Activated CD4-positive, alpha-beta T cell treated with anti-CD3 and anti-CD28 coated beads, Interleukin-10, Interleukin-2, amounts not matched to agents 100 ng/mL and 50 ng/mL, durations not matched to agents 16 hours and 8 hours (primary cell): ENCODE measurements at regions not wholly inside any gene's neighbourhood (a gene's known extent, or its start where the extent isn't known, plus 50 kb on each side); places are given as distances from the start of the nearest gene placed in this dataset.
"Not testable (repeated sequence)": the region's sequence is repeated elsewhere in the genome, so short reads cannot be mapped to it uniquely, and the experiment has no call there.

ENCODE experiments used
- DNase-seq: peaks from one replicate; pipeline ENCODE4 v3.0.0-alpha.2; 2020

DNA sequence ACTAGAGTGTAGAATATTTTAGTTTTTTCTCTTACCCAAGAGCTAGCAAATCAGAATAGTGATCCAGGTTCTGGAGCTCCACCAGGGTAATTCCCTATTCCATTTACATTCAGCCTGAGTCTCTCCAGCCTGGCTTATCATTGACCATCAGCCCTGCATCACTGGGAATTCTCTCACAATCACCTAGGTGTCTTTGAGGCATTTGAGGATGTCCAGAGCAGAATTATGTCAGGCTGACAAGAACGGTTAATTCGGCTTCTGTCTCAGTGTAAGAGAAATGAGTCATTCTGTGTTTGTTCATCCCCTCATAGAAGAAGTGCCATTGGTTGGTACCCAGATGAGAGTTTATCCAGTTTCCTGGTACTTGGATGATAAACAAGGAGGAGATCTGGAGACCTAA, 180.5 kb downstream of the ZNF737 start:
- DNase-seq = no peak

GRCh38 chr19:20371911-20372310, 193.7 kb downstream of the ZNF737 start:
- no peak for DNase-seq

GRCh38 chr19:20371304-20371703, 194.3 kb downstream of the ZNF737 start:
- DNase-seq = not testable (repeated sequence)

DNA sequence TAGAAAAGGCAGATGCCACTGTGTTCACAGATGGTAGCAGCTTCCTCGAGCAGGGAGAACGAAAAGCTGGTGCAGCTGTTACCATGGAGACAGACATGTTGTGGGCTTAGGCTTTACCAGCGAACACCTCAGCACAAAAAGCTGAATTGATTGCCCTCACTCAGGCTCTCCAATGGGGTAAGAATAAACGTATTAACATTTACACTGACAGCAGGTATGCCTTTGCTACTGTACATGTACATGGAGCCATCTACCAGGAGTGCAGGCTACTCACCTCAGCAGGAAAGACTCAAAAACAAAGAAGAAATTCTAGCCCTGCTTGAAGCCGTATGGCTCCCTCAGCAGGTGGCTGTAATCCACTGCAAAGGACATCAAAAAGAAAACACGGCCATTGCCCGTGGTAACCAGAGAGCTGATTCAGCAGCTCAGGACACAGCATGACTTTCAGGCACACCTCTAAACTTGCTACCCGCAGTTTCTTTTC, 197.7 kb downstream of the ZNF737 start:
- DNase-seq = no peak

DNA sequence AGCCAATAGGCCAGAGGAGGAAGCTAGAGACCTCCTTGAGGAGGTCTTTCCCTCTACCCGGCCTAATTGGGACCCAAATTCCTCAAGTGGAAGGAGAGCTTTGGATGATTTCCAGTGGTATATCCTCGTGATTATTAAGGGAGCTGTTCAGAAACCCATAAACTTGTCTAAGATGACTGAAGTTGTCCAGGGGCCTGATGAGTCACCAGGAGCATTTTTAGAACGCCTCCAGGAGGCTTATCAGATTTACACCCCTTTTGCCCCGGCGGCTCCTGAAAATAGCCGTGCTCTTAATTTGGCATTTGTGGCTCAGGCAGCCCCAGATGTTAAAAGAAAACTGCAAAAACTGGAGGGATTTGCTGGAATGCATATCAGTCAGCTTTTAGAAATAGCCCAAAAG, 198.1 kb downstream of the ZNF486 start:
- no peak for DNase-seq

DNA sequence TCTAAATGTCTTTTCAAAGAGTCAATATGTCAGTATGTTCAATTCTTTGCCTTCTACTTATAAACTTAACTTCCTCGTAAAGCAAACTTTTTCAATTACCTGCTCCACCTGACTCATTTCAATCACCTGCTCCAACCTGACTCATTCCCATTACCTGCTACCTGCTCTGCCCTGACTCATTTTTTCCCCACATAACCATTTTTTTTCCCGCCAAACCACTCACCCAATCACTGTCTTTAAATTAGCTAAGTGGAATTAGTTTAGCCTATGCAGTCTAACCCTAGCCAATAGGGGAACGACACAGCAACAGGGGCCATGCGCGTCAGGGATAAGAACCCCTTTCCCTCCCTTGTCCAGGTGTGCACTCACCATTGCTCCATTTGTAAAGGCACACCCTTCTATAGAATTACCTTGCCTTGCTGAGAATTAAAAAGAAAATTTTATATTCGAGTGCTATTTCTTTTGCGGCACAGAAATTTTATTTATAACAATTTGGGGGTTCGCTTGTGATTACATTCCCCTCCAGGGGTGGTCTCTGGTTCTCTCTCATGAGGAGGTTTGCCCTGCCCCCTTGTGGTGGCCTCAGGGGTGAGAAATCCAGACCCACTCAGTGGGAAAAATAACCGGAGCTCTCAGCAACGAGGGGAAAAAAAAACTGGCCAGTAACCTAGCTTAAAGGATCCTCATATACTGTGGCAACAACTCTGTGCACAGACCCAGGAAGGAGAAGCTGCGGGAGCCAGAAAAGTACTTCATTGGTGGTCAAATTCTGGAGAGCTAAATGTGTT, 193.1 kb downstream of the ZNF486 start:
- no peak for DNase-seq

DNA sequence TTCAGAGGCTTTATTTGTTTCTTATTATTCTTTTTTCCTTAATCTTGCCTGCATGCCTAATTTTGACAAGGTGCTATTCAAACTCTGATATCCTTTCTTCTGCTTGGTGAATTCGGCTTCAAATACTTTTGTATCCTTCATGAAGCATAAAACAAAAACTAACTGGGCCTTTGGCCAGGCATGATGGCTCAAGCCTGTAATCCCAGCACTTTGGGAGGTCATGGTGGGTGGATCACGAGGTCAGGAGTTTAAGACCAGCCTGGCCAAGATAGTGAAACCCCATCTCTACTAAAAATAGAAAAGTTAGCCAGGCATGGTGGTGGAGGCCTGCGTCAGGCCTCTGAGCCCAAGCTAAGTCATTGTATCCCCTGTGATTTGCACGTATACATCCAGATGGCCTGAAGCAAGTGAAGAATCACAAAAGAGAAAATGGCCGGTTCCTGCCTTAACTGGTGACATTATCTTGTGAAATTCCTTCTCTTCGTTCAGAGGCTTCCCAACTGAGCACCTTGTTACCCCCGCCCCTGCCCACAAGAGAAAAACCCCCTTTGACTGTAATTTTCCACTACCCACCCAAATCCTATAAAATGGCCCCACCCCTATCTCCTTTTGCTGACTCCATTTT, 191.9 kb downstream of the ZNF486 start:
- DNase-seq = not testable (repeated sequence)

GRCh38 chr19:20357921-20358320, 190.9 kb downstream of the ZNF486 start:
- DNase-seq = no peak

- DNase-seq = no peak
Measured at GRCh38 chr19:20351244-20351643, 184.2 kb downstream of the ZNF486 start.

GRCh38 chr19:20349206-20349605, 182.2 kb downstream of the ZNF486 start:
- DNase-seq = no peak

- DNase-seq = no peak
Measured at GRCh38 chr19:20339444-20339843, 172.4 kb downstream of the ZNF486 start.

GRCh38 chr19:20334760-20335159, 167.7 kb downstream of the ZNF486 start:
- DNase-seq = no peak

GRCh38 chr19:20333508-20333907, 166.5 kb downstream of the ZNF486 start:
- DNase-seq = no peak

DNA sequence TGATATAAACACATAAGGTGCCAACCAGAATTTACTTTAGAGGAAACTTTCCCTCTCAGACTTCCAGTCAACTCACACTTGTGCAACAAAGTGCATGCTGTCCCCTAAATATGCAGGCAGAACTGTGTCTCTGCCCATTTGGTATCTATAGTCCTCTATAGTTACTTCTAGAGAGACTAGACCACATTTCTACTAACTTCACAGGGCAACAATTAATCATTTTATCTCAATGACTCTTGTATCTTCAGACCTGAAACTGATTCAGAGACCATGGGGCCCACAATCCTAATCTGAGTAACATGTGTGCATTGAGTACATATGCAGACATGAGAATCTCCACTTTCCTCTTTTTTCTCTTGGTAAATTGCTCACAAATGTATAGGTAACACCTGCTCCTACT, 158.1 kb downstream of the ZNF486 start:
- no peak for DNase-seq

DNA sequence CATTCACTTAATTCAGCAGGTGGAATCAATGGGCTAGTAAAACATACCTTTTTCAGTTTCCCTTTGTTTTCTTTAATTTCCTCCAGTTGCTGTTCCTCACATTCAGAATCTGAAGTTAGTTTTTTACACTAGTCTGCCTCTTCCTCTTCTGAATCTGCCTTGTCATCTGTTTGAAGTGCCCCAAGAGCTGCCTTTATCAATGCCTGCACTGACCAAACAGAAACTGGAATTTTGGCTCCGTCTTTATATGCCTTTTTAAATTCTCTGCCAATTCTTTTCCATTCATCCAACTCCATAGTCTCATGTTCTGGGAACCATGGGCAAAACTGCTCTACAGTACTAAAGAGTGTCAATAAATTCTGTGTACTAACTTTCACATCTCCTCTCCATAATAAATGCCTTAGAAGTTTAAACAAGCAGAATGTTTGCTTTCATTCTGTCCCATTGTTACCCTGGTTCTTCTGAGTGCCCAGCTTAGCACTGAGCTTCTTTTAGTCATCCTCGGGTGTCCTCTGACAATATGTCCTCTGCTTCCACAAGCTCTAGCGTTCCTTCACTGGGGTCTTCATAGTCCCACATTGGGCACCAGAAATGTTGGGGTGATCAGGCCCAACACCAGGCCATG, 154.2 kb downstream of the ZNF486 start:
- DNase-seq = no peak

- no peak for DNase-seq
Measured at GRCh38 chr19:20320191-20320590, 153.2 kb downstream of the ZNF486 start.

DNA sequence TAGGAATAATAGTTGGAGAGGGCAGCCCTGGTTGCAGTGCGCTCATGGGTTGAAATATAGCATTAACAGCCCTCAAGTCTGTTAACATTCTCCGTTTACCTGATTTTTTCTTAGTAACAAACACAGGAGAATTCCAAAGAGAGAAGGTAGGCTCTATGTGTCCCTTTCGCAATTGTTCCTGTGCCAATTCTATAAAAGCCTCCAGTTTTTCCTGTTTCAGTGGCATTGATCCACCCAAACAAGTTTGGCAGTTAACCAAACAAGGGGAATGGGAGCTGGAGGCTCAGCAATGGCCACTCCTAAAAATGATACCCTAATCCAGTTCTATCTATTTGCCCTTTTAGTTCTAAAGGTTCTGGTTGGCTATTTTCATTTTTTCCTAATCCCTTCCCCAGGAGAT, 151.6 kb downstream of the ZNF486 start:
- DNase-seq = no peak

- no peak for DNase-seq
Measured at GRCh38 chr19:20315543-20315942, 148.5 kb downstream of the ZNF486 start.

DNA sequence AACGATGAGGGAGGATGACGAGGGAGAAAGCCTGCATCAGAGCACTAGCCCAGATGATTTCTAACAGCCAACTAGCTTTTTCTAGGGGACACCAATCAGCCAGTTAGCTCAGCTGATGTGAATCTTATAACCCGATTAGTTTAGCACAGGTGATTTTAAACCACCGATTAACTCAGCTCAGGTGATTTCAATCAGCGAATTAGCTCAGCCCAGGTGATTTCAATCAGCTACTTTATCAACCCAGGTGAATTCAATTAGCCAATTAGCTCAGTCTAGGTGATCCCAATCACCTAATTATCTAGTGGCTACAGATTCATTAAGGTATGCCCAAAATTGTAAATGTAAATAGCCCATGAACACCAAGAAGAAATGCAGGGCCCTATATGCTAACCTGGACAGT, 146.9 kb downstream of the ZNF486 start:
- DNase-seq = no peak

- DNase-seq = no peak
Measured at GRCh38 chr19:20307127-20307526, 140.1 kb downstream of the ZNF486 start.

DNA sequence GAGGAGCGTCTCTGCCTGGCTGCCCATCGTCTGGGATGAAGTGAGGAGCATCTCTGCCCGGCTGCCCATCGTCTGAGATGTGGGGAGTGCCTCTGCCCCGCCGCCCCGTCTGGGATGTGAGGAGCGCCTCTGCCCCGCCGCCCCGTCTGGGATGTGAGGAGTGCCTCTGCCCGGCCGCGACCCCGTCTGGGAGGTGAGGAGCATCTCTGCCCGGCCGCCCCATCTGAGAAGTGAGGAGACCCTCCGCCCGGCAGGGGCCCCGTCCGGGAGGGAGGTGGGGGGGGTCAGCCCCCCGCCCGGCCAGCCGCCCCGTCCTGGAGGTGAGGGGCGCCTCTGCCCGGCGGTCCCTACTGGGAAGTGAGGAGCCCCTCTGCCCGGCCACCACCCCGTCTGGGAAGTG, 129.3 kb downstream of the ZNF486 start:
- DNase-seq = not testable (repeated sequence)

- DNase-seq = no peak
Measured at GRCh38 chr19:20294181-20294580, 127.2 kb downstream of the ZNF486 start.

DNA sequence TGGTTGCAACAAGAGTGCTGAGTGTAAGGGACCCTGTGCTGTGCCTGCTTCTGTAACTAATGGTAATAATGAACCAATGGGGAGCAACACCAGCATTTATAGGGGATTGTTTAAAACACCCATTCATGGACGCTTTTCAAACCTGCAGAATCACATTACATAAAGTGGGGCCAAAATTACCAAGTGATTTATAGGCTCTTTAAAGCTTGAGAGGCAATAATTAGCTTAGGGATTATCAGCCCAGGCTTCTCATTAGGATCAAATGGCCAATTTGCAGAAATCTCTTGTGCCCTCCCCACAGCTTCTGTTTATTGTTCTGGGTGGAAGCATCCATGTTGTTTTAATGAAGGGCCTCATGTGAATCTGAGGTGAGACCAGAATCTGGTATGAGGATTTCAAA, 125.5 kb downstream of the ZNF486 start:
- DNase-seq = not testable (repeated sequence)

GRCh38 chr19:20289186-20289585, 122.2 kb downstream of the ZNF486 start:
- DNase-seq = no peak
